22Rv1 (cell line): ENCODE measurements at regions not wholly inside any gene's neighbourhood (a gene's known extent, or its start where the extent isn't known, plus 50 kb on each side); places are given as distances from the start of the nearest gene placed in this dataset.

Experiments
- ZFX ChIP-seq: fragments of 450-650 bp; IDR thresholded peaks from 2 replicates; pipeline ENCODE4 v1.6.1; 2017; ENCODE audit warnings: antibody characterized with exemption, borderline replicate concordance
- TF ChIP-seq, protein P1 (sequence below): fragments of 450-650 bp; IDR thresholded peaks from 2 replicates; pipeline ENCODE4 v1.5.1; 2017; ENCODE audit warnings: mild to moderate bottlenecking

DNA sequence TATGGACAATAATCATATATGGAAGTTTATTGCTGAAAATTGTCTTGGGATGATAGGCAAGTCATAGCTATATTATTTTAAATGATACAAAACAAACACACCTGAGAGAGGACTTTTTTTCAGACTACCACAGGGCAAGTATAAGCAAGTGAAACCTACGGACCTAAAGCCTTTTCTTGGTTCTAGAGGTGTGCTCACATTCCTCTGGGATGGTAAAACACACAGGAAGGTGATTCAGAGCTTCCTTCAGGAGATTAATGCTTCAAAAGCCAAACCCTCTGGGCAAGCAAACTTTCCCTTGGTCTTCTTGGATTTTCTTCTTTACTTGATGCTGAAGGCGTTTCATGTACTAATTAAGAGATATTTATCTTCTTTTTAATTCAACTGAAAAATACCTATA, 60.1 kb upstream of the ACSL4 start:
- TF ChIP-seq, protein P1, sequence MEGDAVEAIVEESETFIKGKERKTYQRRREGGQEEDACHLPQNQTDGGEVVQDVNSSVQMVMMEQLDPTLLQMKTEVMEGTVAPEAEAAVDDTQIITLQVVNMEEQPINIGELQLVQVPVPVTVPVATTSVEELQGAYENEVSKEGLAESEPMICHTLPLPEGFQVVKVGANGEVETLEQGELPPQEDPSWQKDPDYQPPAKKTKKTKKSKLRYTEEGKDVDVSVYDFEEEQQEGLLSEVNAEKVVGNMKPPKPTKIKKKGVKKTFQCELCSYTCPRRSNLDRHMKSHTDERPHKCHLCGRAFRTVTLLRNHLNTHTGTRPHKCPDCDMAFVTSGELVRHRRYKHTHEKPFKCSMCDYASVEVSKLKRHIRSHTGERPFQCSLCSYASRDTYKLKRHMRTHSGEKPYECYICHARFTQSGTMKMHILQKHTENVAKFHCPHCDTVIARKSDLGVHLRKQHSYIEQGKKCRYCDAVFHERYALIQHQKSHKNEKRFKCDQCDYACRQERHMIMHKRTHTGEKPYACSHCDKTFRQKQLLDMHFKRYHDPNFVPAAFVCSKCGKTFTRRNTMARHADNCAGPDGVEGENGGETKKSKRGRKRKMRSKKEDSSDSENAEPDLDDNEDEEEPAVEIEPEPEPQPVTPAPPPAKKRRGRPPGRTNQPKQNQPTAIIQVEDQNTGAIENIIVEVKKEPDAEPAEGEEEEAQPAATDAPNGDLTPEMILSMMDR, result no peak
- no peak for TF ChIP-seq ZFX
